CD4-positive, alpha-beta T cell (primary cell): ENCODE measurements at regions not wholly inside any gene's neighbourhood (a gene's known extent, or its start where the extent isn't known, plus 50 kb on each side); places are given as distances from the start of the nearest gene placed in this dataset.
"Not testable (repeated sequence)": the region's sequence is repeated elsewhere in the genome, so short reads cannot be mapped to it uniquely, and the experiment has no call there.

Experiments used
- ATAC-seq: fragments of 200-7000 bp; cut with Tn5 transposase; one replicate; pipeline ENCODE4 v1.10.0; 2022; ENCODE audit warnings: mild to moderate bottlenecking; ENCODE audit not compliant: poor library complexity
- CTCF ChIA-PET: fragments of 350-600 bp; sonication (Branson Sonifier 250); formaldehyde crosslinking; loops from one replicate; lab custom pipeline; 2021; ENCODE audit warnings: antibody characterized with exemption, inconsistent platforms; lab: Charles Lee
- POLR2A ChIA-PET: fragments of 350-600 bp; sonication (Branson Sonifier 250); formaldehyde crosslinking; loops from one replicate; lab custom pipeline; 2021; ENCODE audit warnings: antibody characterized with exemption, inconsistent platforms; lab: Charles Lee
- DNase-seq, 14 experiments: peaks; one replicate each; pipeline ENCODE4 v3.0.0-alpha.2; 2013 to 2020; ENCODE audit warnings: mixed read lengths in 2 of 14
- H3K27ac ChIP-seq, 2 donors: one replicate each; pipeline versions ENCODE4 v1.5.1 to v1.7.0; 2013; ENCODE audit warnings: low read length in 2 of 2, low read depth in 1 of 2, mild to moderate bottlenecking in 1 of 2
- H3K27me3 ChIP-seq, 2 experiments: 1 replicate in 1 of 2; 2 replicates in 1 of 2; pipeline versions ENCODE4 v1.6.1 to v1.7.0; 2013; ENCODE audit warnings: low read length in 2 of 2, control low read depth in 1 of 2, mild to moderate bottlenecking in 1 of 2, moderate library complexity in 1 of 2; ENCODE audit not compliant: insufficient read depth in 2 of 2, control insufficient read depth in 1 of 2
- H3K36me3 ChIP-seq: one replicate; pipeline ENCODE4 v1.6.1; 2013; ENCODE audit warnings: low read length, control low read depth; ENCODE audit not compliant: insufficient read depth
- H3K4me1 ChIP-seq: one replicate; pipeline ENCODE4 v1.6.1; 2013; ENCODE audit warnings: low read length, control low read depth; ENCODE audit not compliant: insufficient read depth
- H3K4me3 ChIP-seq: one replicate; pipeline ENCODE4 v1.5.1; 2013; ENCODE audit warnings: mild to moderate bottlenecking, low read length, moderate library complexity
- H3K9me3 ChIP-seq, 2 experiments: 1 replicate in 1 of 2; 2 replicates in 1 of 2; pipeline versions ENCODE4 v1.6.1 to v1.7.0; 2013; ENCODE audit warnings: low read length in 2 of 2, mild to moderate bottlenecking in 2 of 2, control low read depth in 1 of 2, moderate library complexity in 1 of 2; ENCODE audit not compliant: control insufficient read depth in 1 of 2, insufficient read depth in 1 of 2
- H3K27ac Mint-ChIP-seq: one replicate; pipeline ENCODE4 v1.8.0; 2020; ENCODE audit warnings: mixed read lengths
- H3K27me3 Mint-ChIP-seq: one replicate; pipeline ENCODE4 v1.8.0; 2021; ENCODE audit warnings: mixed read lengths
- H3K36me3 Mint-ChIP-seq: one replicate; pipeline ENCODE4 v1.8.0; 2021; ENCODE audit warnings: low read depth, mixed read lengths
- H3K4me1 Mint-ChIP-seq: one replicate; pipeline ENCODE4 v1.8.0; 2021; ENCODE audit warnings: low read depth, mixed read lengths
- H3K4me3 Mint-ChIP-seq: one replicate; pipeline ENCODE4 v1.8.0; 2020; ENCODE audit warnings: mild to moderate bottlenecking, mixed read lengths
- H3K9me3 Mint-ChIP-seq: one replicate; pipeline ENCODE4 v1.8.0; 2020; ENCODE audit warnings: mixed read lengths
- intact Hi-C, 2 experiments: fragments of 100-400 bp; cut with DNase I in 1 of 2; cut with micrococcal nuclease in 1 of 2; formaldehyde crosslinking; loops; one replicate each; pipeline versions ENCODE4 v1.15.1 to v1.9.0; 2023 to 2025; cut with DNase I, micrococcal nuclease
- TF ChIP-seq, protein P1 (sequence below): fragments of 200-600 bp; IDR thresholded peaks from one replicate; pipeline ENCODE4 v1.8.0; 2022; ENCODE audit warnings: antibody characterized with exemption, mild to moderate bottlenecking

DNA sequence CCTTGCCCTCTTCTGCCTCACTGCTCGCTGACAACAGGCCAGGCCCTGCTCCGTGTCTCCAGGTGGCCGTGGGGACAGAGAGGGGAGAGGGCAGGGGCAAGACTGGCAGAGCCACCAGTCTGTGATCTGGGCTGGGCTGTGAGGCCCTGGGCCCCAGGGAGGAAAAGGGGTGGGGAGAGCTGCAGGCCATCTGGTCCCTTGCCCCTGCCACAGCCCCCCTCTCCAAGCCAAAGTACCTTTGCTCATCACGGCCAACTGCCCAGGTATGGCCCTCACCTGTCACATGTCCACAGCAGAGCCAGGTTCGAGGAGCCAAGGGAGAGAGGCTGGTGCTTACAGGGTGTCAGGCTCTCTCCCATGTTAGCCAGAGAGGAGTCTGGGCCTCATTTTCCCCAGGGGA is 91.4 kb upstream of the LHX1 start:
- H3K36me3 ChIP-seq: no peaks in the 10 kb centered on the region
- Mint-ChIP-seq H3K27ac (no peak overlapping the region), H3K4me3 (no peak overlapping the region), H3K4me1 (no peaks in the 10 kb centered on the region), H3K27me3 (peaks cover 28% of the 10 kb centered on the region), H3K9me3 (peaks cover 2% of the 10 kb centered on the region), H3K36me3 (no peaks in the 10 kb centered on the region)
- CTCF ChIA-PET: no interaction called here
- H3K4me1 ChIP-seq: peaks cover 9% of the 10 kb centered on the region
- intact Hi-C loops: no loop called here
- H3K27me3 ChIP-seq: peaks cover 0 to 11% of the 10 kb centered on the region in 2 experiments
- POLR2A ChIA-PET: no interaction called here
- TF ChIP-seq, protein P1, sequence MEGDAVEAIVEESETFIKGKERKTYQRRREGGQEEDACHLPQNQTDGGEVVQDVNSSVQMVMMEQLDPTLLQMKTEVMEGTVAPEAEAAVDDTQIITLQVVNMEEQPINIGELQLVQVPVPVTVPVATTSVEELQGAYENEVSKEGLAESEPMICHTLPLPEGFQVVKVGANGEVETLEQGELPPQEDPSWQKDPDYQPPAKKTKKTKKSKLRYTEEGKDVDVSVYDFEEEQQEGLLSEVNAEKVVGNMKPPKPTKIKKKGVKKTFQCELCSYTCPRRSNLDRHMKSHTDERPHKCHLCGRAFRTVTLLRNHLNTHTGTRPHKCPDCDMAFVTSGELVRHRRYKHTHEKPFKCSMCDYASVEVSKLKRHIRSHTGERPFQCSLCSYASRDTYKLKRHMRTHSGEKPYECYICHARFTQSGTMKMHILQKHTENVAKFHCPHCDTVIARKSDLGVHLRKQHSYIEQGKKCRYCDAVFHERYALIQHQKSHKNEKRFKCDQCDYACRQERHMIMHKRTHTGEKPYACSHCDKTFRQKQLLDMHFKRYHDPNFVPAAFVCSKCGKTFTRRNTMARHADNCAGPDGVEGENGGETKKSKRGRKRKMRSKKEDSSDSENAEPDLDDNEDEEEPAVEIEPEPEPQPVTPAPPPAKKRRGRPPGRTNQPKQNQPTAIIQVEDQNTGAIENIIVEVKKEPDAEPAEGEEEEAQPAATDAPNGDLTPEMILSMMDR: no peak
- H3K27ac ChIP-seq: no peak overlapping the region
- DNase-seq (no peak), ATAC-seq (no peak)
- no peak overlapping the region for H3K4me3 ChIP-seq
- no peaks in the 10 kb centered on the region for H3K9me3 ChIP-seq

DNA sequence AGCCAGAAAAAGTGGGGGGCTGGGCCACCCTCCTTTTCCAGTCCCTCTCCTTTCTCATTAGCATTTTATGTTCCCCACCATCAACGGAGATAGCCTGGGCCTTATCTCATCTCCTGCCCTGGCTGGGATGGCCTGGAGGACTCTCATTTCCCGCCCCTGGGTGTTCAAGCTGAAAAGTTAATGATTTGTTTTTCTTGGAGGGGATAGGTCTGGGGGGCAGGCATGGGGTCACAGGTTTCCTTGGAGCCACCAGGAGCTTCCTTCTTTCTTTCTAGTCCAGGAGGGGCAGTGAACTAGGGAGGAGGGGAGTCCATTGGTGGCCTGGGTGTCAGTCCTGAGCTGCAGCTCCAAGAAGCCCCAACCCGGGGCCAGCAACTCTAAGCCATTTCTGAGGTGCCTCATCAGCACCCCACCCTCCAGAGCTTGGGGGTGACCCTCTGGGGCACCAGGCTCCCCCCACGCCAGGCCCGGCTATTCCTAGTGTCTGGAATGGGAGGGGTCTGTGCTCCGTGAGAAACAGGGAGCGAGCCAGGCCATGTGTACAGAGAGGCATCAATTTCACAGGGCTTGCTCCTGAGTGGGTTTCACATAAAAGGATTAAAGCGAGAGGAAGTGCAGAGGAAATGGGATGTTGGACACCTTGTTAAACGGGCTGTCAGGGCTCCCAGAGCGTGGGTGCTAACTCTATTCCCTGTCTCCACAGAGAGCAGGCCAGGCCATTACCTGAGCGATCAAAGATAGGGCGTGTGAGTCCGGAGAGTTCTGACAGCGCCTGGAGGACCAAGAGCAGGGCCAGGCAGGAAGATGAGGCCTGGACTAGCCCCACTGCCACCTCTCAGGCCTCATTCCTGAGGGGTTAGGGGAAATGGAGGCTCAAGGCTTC is 90.6 kb upstream of the LHX1 start:
- H3K9me3 ChIP-seq: no peaks in the 10 kb centered on the region
- Mint-ChIP-seq H3K27me3 (peaks cover 28% of the 10 kb centered on the region), H3K4me3 (no peak overlapping the region), H3K27ac (no peak overlapping the region), H3K36me3 (no peaks in the 10 kb centered on the region), H3K9me3 (no peaks in the 10 kb centered on the region), H3K4me1 (no peaks in the 10 kb centered on the region)
- DNase-seq (no peak), ATAC-seq (no peak)
- H3K4me3 ChIP-seq: no peak overlapping the region
- no peaks in the 10 kb centered on the region for H3K36me3 ChIP-seq
- ChIA-PET CTCF (no interaction called here), POLR2A (no interaction called here)
- H3K27ac ChIP-seq: no peak overlapping the region
- TF ChIP-seq, protein P1: no peak
- H3K27me3 ChIP-seq: peaks cover 0 to 9% of the 10 kb centered on the region in 2 experiments
- intact Hi-C loops: no loop called here
- peaks cover 9% of the 10 kb centered on the region for H3K4me1 ChIP-seq

DNA sequence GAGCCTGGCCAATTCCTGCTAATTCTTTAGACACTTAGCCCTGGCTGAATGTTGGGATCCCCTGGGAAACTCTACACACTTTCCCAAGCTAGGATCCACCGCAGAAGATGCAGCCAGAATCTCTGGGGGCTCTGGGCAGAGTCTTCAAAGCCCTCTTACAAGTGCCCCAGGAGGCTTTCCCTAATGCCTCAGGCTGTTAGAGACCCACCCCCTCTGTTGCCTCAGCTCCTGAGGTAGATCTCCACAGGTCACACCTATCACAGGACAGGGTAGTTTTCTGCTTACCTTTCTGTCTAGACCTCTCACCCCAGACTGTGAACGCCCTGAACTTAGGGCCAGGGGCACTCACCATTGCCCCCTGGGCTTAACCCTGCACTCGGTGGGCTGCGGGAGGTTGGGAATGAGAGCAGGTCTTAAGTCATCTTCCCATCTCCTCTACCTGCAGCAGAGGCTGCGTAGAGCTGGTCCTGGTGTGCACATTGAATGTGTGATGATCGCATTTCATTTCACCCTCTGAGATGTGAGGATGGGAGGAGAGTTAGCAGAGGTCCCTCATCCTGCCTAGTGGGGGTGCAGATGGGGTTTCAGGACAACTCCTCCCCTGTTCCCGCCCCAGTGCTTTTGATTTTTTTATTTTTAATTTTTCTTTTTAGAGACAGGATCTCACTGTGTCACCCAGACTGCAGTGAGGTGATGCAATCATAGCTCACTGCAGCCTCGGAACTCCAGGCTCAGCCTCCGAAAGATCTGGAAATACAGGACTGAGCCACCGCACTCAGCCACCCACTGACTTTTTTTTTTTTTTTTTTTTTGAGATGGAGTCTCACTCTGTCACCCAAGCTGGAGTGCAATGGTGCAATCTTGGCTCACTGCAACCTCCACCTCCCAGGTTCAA is 89.0 kb upstream of the LHX1 start:
- peaks cover 0 to 9% of the 10 kb centered on the region in 2 experiments for H3K27me3 ChIP-seq
- no peak for ATAC-seq
- Mint-ChIP-seq H3K27ac (no peak overlapping the region), H3K4me3 (no peak overlapping the region), H3K4me1 (no peaks in the 10 kb centered on the region), H3K27me3 (peaks cover 23% of the 10 kb centered on the region), H3K36me3 (no peaks in the 10 kb centered on the region), H3K9me3 (no peaks in the 10 kb centered on the region)
- intact Hi-C loops: no loop called here
- H3K4me3 ChIP-seq: no peak overlapping the region
- no peaks in the 10 kb centered on the region for H3K36me3 ChIP-seq
- peaks cover 9% of the 10 kb centered on the region for H3K4me1 ChIP-seq
- TF ChIP-seq, protein P1: no peak
- no peaks in the 10 kb centered on the region for H3K9me3 ChIP-seq
- ChIA-PET CTCF (no interaction called here), POLR2A (no interaction called here)
- no peak for DNase-seq
- no peak overlapping the region for H3K27ac ChIP-seq

DNA sequence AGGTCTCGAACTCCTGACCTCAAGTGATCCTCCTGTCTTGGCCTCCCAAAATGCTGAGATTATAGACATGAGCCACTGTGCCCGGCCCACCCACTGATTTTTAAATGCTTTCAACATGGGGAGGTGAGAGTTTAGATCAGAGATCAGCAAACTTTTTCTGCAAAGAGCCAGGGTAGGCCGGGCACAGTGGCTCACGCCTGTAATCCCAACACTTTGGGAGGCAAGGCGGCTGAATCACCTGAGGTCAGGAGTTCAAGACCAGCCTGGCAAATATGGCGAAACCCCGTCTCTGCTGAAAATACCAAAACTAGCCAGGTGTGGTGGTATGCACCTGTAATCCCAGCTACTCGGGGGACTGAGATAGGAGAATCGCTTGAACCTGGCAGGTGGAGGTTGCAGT is 88.3 kb upstream of the LHX1 start:
- H3K36me3 ChIP-seq, intact Hi-C loops, CTCF ChIA-PET, H3K4me1 Mint-ChIP-seq, H3K4me1 ChIP-seq, H3K9me3 ChIP-seq, H3K9me3 Mint-ChIP-seq, H3K4me3 Mint-ChIP-seq, H3K27ac Mint-ChIP-seq, H3K36me3 Mint-ChIP-seq, H3K4me3 ChIP-seq, ATAC-seq, POLR2A ChIA-PET, DNase-seq, H3K27ac ChIP-seq, H3K27me3 ChIP-seq: not testable (repeated sequence)
- H3K27me3 Mint-ChIP-seq: peaks cover 18% of the 10 kb centered on the region
